GM18867 (cell line): ENCODE measurements at regions not wholly inside any gene's neighbourhood (a gene's known extent, or its start where the extent isn't known, plus 50 kb on each side); places are given as distances from the start of the nearest gene placed in this dataset.
"Not testable (repeated sequence)": the region's sequence is repeated elsewhere in the genome, so short reads cannot be mapped to it uniquely, and the experiment has no call there.

ENCODE experiments used
- ATAC-seq: cut with Tn5 transposase; IDR thresholded peaks from one replicate; pipeline ENCODE4 v1.9.1; 2021; ENCODE audit warnings: mild to moderate bottlenecking, moderate library complexity; ENCODE audit not compliant: unreplicated experiment

DNA sequence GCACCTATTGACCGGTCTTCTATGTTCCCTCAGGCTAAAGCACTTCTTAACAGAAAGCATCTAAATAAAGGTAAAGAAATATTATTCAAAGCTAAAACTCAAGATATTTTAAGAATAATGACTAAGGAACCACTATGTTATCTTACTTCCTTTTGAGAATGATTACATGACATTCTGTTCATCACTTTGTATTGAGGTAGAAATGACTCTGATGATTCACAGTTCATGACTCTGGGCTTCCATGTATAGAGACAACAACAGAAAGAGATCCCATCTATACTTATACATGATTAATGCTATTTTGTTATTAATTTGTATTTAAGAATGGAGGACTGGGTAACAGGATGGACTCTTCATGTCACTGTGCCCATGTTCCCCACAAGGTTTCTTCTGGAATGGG lies 218.3 kb upstream of the OR4E1 start:
- ATAC-seq = no peak

GRCh38 chr14:21884995-21885394 lies 211.4 kb upstream of the OR4E1 start:
- no peak for ATAC-seq

- ATAC-seq = no peak
These were observed 208.6 kb upstream of the OR4E1 start for GRCh38 chr14:21882226-21882625.

DNA sequence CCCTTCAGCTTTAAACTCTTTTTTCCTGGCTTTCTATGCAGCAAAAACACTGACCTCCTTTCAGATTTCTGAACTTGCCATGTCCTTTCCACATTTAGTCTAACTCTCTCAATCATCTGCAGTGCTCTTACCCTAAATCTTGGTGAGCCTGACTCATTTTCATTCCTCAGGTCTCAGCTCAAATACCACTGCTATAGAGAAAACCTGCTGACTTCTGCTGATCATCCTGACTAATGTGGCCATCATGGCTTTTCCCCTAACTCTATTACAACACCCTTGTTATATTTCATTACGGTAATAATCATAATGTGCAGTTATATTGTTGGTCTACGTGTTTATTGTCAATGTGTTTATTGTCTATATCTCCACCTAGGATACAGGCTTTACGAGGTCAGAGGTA lies 207.3 kb upstream of the OR4E1 start:
- ATAC-seq = no peak

DNA sequence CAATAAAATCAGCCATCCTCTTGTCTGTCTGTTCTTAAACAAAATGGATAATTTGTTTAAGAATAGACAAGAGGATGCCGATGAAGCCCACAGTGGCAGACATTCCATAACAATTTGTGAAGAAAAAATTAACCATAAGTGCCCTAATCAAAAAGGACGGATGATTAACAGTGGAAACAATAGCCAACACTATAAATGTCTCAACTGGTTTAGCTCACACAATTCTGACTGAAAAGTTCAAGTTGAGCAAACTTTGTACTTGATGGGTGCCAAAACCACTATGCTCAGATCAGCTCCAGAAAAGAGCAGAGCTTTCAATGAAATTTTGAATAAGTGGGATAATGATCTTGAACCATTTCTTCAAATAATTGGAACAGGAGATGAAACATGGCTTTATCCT lies 202.2 kb upstream of the OR4E1 start:
- ATAC-seq = no peak

- ATAC-seq = no peak
These were observed 201.3 kb upstream of the OR4E1 start for GRCh38 chr14:21874946-21875345.

GRCh38 chr14:21874167-21874566 lies 200.5 kb upstream of the OR4E1 start:
- no peak for ATAC-seq

GRCh38 chr14:21868442-21869046 lies 194.9 kb upstream of the OR4E1 start:
- peak; percentile 89 for ATAC-seq

GRCh38 chr14:21867541-21867940 lies 193.9 kb upstream of the OR4E1 start:
- ATAC-seq = no peak

DNA sequence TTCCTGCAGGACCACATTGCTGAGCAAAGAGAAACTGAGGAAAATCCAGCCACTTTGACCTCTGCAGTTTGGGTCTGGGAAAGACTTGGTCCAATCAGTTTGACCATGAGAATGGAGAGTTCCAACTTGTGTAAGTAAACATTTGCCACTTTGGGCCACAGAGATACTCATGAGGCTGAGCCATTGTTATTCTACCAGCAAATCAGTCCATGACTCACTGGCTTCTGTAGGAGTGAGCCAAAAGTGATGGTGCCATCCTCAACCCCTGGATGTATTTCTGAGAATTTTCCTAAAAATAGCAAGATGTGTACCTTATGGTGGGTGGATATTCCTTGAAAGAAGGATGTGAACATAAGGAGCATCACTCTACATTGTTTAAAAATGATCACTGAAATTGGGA lies 192.9 kb upstream of the OR4E1 start:
- no peak for ATAC-seq

DNA sequence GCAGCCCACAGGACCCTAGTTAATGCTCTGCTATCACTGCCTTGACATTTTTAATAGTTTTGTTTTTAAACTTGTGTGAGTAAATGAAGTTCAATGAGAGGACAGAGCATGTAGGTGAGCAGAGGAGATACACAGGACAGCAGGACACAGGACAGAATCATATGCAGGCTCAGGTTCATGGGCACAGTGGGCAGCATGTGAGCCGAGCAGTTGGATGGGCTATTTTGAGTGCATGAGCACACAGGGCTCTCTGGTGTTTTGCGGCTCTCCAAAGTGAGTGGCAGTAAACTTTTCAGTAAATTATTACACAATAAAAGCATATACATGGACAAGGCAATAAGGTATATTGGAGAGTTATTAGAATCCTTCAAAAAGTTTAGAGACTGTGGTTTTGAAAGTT lies 189.7 kb upstream of the OR4E1 start:
- no peak for ATAC-seq

DNA sequence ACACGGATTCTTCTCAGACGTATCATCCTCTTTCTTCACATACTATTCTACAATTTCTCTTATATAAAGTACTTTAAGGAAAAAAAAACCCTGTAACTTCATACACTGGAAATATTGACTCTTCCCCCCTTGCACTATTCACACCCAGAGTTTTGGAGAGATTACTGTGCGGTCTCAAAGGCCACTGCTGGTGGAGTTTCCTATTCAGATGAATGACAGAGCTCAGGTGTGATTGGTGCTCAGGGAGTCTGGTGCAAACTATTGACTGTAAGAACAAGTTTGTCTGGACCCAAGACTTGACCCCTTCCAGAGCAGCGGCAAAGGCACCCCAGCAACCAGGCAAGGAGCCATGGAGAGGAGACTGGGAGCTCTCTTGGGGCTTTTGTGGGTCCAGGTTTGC lies 187.5 kb upstream of the OR4E1 start:
- no peak for ATAC-seq

GRCh38 chr14:21860172-21860571 lies 186.6 kb upstream of the OR4E1 start:
- ATAC-seq = no peak

- no peak for ATAC-seq
These were observed 179.2 kb upstream of the OR4E1 start for GRCh38 chr14:21852775-21853174.

- peak; percentile 83 for ATAC-seq
These were observed 178.5 kb upstream of the OR4E1 start for GRCh38 chr14:21852061-21852664.

DNA sequence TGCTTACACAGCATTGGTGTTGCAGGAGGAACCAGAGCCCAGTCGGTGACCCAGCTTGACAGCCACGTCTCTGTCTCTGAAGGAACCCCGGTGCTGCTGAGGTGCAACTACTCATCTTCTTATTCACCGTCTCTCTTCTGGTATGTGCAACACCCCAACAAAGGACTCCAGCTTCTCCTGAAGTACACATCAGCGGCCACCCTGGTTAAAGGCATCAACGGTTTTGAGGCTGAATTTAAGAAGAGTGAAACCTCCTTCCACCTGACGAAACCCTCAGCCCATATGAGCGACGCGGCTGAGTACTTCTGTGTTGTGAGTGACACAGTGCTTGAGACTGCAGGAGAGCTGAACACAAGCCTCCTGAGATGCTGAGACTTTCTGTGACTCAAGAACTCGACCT lies 173.3 kb upstream of the OR4E1 start:
- not testable (repeated sequence) for ATAC-seq

DNA sequence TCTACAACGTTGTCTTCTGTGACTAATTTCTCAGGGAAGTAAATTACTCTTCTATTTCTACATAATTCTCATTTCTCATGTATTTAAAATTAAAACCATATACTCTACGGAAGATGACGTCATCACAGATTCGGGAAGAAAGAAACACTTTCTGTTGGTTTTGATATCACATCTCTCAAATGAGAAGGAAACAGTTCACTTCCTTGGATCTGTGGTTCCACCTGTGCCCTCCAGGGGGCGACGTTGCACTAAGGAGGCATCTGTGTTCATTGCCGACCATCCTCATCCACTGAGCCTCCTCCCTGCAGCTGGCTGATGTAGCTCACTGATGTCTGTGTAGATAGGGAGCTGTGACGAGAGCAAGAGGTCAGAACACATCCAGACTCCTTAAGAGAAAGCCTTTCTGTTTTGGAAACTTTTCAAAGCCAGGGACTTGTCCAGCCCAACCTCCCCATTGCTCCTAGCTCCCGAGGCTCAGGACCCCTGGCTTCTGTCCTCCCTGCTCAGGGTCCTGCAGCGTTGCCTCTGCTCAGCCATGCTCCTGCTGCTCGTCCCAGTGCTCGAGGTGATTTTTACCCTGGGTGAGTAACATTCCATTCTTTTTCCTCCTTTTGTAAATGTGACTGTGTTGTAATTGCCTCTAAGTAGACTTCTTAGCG lies 172.7 kb upstream of the OR4E1 start:
- ATAC-seq = no peak

DNA sequence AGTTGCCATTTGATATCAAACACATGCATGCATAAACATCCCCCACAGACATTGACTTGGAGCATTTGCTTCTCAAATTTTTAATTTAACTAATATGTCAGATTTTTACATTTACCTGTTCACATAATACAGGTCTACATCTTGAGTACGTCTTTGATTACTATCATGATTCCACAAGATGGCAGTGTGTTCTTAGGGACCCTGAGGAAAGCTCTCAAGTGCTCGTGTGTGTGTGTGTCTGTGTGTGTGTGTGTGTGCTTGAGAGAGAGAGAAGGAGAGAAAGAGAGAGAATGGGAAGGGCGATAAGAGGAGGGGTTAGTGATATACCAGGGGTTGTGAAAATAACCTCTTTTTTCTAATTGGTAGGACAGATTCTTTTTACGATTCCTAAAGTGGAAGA lies 167.1 kb upstream of the OR4E1 start:
- ATAC-seq = no peak

- ATAC-seq = no peak
These were observed 160.2 kb upstream of the OR4E1 start for GRCh38 chr14:21833836-21834235.

- no peak for ATAC-seq
These were observed 152.2 kb upstream of the OR4E1 start for GRCh38 chr14:21825845-21826244.

DNA sequence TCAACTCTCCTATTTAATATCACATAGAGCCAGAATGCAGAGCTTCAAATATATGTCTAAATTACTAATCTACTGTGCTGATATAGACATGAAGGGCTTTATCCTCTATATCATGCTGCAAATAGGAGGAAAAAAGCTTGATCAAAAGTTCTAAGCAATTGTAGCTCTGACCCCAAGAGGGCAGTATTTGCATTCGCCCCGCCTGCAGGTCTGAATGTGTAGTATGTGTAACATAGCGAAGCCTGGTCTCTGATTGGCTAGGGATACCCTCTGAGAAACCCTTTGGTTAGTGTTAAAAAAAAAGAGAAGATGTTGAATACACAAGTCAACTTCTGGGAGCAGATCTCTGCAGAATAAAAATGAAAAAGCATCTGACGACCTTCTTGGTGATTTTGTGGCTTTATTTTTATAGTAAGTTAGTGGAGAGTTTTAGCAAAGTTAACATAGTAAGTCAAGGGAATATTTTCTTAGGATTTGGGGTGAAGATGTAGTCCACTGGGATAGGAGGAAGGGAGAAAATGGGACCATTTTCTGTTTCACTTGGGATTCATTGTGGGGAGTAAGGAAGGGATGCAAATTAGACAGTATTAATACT lies 151.6 kb upstream of the OR4E1 start:
- no peak for ATAC-seq

- ATAC-seq = no peak
These were observed 148.5 kb upstream of the OR4E1 start for GRCh38 chr14:21822109-21822508.
